Karpas-422 (cell line): ENCODE measurements at regions not wholly inside any gene's neighbourhood (a gene's known extent, or its start where the extent isn't known, plus 50 kb on each side); places are given as distances from the start of the nearest gene placed in this dataset.

Experiments
- DNase-seq: peaks from one replicate; pipeline ENCODE4 v3.0.0-alpha.2; 2015
- H2AFZ ChIP-seq: fragments of 200-600 bp; sonication (generic); 2 replicates; pipeline ENCODE4 v1.6.1; 2014; ENCODE audit warnings: antibody characterized with exemption, low read length, mixed read lengths
- H3K27ac ChIP-seq: fragments of 200-600 bp; sonication (generic); 2 replicates; pipeline ENCODE4 v1.5.1; 2014; ENCODE audit warnings: mild to moderate bottlenecking, low read length, moderate library complexity
- H3K27me3 ChIP-seq: fragments of 200-600 bp; sonication (generic); 2 replicates; pipeline ENCODE4 v1.6.1; 2014; ENCODE audit warnings: low read length, mixed read lengths
- H3K36me3 ChIP-seq: fragments of 200-600 bp; sonication (generic); 2 replicates; pipeline ENCODE4 v1.6.1; 2014; ENCODE audit warnings: low read length, mixed read lengths; ENCODE audit not compliant: insufficient read depth
- H3K4me1 ChIP-seq: fragments of 200-600 bp; sonication (generic); 2 replicates; pipeline ENCODE4 v1.6.1; 2014; ENCODE audit warnings: mild to moderate bottlenecking, low read length, mixed read lengths
- H3K4me2 ChIP-seq: fragments of 200-600 bp; sonication (generic); 2 replicates; pipeline ENCODE4 v1.6.1; 2014; ENCODE audit warnings: low read length, low read depth, mild to moderate bottlenecking; ENCODE audit not compliant: poor library complexity, severe bottlenecking
- H3K4me3 ChIP-seq: fragments of 200-600 bp; sonication (generic); 2 replicates; pipeline ENCODE4 v1.5.1; 2014; ENCODE audit warnings: mild to moderate bottlenecking, antibody characterized with exemption, low read length, mixed read lengths
- H3K79me2 ChIP-seq: fragments of 200-600 bp; sonication (generic); 2 replicates; pipeline ENCODE4 v1.6.1; 2014; ENCODE audit warnings: mild to moderate bottlenecking, low read length, mixed read lengths
- H3K9ac ChIP-seq: fragments of 200-600 bp; sonication (generic); 2 replicates; pipeline ENCODE4 v1.6.0; 2014; ENCODE audit warnings: low read length
- H3K9me2 ChIP-seq: fragments of 200-600 bp; sonication (generic), shearing (Covaris generic); replicated peaks from 2 replicates; pipeline ENCODE4 v1.6.0; 2014; ENCODE audit warnings: mild to moderate bottlenecking, low read length, moderate library complexity; ENCODE audit not compliant: insufficient read depth
- H3K9me3 ChIP-seq: fragments of 300-700, 200-600 bp; sonication (generic); 2 replicates; pipeline ENCODE4 v1.6.1; 2014; ENCODE audit warnings: low read length, mixed read lengths
- H4K20me1 ChIP-seq: fragments of 200-600 bp; sonication (generic); 2 replicates; pipeline ENCODE4 v1.6.1; 2014; ENCODE audit warnings: mild to moderate bottlenecking, antibody characterized with exemption, low read length, low read depth; ENCODE audit not compliant: insufficient read depth

- H3K9ac ChIP-seq, result no peak overlapping the region
- no peaks in the 10 kb centered on the region for H4K20me1 ChIP-seq
- no peaks in the 10 kb centered on the region for H3K9me3 ChIP-seq
- no peak overlapping the region for H3K27ac ChIP-seq
- H2AFZ ChIP-seq, result no peak overlapping the region
- no peak overlapping the region for H3K4me3 ChIP-seq
- no peaks in the 10 kb centered on the region for H3K79me2 ChIP-seq
- no peaks in the 10 kb centered on the region for H3K4me1 ChIP-seq
- no peaks in the 10 kb centered on the region for H3K9me2 ChIP-seq
- H3K36me3 ChIP-seq, result no peaks in the 10 kb centered on the region
- H3K27me3 ChIP-seq, result no peaks in the 10 kb centered on the region
- H3K4me2 ChIP-seq, result no peak overlapping the region
- DNase-seq, result no peak
Measured at GRCh38 chr6:121657972-121658371, 222.5 kb downstream of the GJA1 start.

GRCh38 chr6:121660277-121660676, 224.8 kb downstream of the GJA1 start:
- no peaks in the 10 kb centered on the region for H3K4me1 ChIP-seq
- H3K9ac ChIP-seq, result no peak overlapping the region
- no peak overlapping the region for H2AFZ ChIP-seq
- no peaks in the 10 kb centered on the region for H4K20me1 ChIP-seq
- no peak overlapping the region for H3K4me3 ChIP-seq
- H3K27ac ChIP-seq, result no peak overlapping the region
- H3K27me3 ChIP-seq, result no peaks in the 10 kb centered on the region
- no peak for DNase-seq
- no peaks in the 10 kb centered on the region for H3K79me2 ChIP-seq
- no peaks in the 10 kb centered on the region for H3K9me3 ChIP-seq
- no peaks in the 10 kb centered on the region for H3K9me2 ChIP-seq
- no peak overlapping the region for H3K4me2 ChIP-seq
- no peaks in the 10 kb centered on the region for H3K36me3 ChIP-seq

- Histone ChIP-seq H3K27ac (no peak overlapping the region), H3K9me3 (no peaks in the 10 kb centered on the region), H3K9me2 (no peaks in the 10 kb centered on the region), H3K4me3 (no peak overlapping the region), H3K4me1 (no peaks in the 10 kb centered on the region), H3K36me3 (no peaks in the 10 kb centered on the region), H2AFZ (no peak overlapping the region), H3K9ac (no peak overlapping the region), H3K79me2 (no peaks in the 10 kb centered on the region), H3K27me3 (no peaks in the 10 kb centered on the region), H3K4me2 (no peak overlapping the region), H4K20me1 (no peaks in the 10 kb centered on the region)
- no peak for DNase-seq
Measured at GRCh38 chr6:121663292-121663810, 227.9 kb downstream of the GJA1 start.

GRCh38 chr6:121664158-121664557, 228.7 kb downstream of the GJA1 start:
- no peak for DNase-seq
- no peak overlapping the region for H2AFZ ChIP-seq
- no peaks in the 10 kb centered on the region for H3K36me3 ChIP-seq
- no peak overlapping the region for H3K4me2 ChIP-seq
- no peaks in the 10 kb centered on the region for H4K20me1 ChIP-seq
- no peaks in the 10 kb centered on the region for H3K9me2 ChIP-seq
- H3K9ac ChIP-seq, result no peak overlapping the region
- no peaks in the 10 kb centered on the region for H3K27me3 ChIP-seq
- no peaks in the 10 kb centered on the region for H3K4me1 ChIP-seq
- no peaks in the 10 kb centered on the region for H3K9me3 ChIP-seq
- H3K27ac ChIP-seq, result no peak overlapping the region
- no peaks in the 10 kb centered on the region for H3K79me2 ChIP-seq
- no peak overlapping the region for H3K4me3 ChIP-seq

- Histone ChIP-seq H3K4me3 (no peak overlapping the region), H3K9ac (no peak overlapping the region), H3K27ac (no peak overlapping the region), H3K9me2 (no peaks in the 10 kb centered on the region), H3K9me3 (no peaks in the 10 kb centered on the region), H4K20me1 (no peaks in the 10 kb centered on the region), H3K36me3 (no peaks in the 10 kb centered on the region), H3K79me2 (no peaks in the 10 kb centered on the region), H3K4me2 (no peak overlapping the region), H3K27me3 (no peaks in the 10 kb centered on the region), H3K4me1 (no peaks in the 10 kb centered on the region), H2AFZ (no peak overlapping the region)
- DNase-seq, result no peak
Measured at GRCh38 chr6:121666814-121667213, 231.4 kb downstream of the GJA1 start.

GRCh38 chr6:121668259-121668658, 232.8 kb downstream of the GJA1 start:
- H2AFZ ChIP-seq, result no peak overlapping the region
- H3K27me3 ChIP-seq, result no peaks in the 10 kb centered on the region
- no peaks in the 10 kb centered on the region for H3K36me3 ChIP-seq
- no peak for DNase-seq
- no peaks in the 10 kb centered on the region for H3K9me2 ChIP-seq
- no peaks in the 10 kb centered on the region for H3K79me2 ChIP-seq
- no peaks in the 10 kb centered on the region for H3K9me3 ChIP-seq
- H3K9ac ChIP-seq, result no peak overlapping the region
- no peaks in the 10 kb centered on the region for H4K20me1 ChIP-seq
- H3K4me2 ChIP-seq, result no peak overlapping the region
- H3K27ac ChIP-seq, result no peak overlapping the region
- H3K4me3 ChIP-seq, result no peak overlapping the region
- H3K4me1 ChIP-seq, result no peaks in the 10 kb centered on the region

- Histone ChIP-seq H3K9me2 (no peaks in the 10 kb centered on the region), H2AFZ (no peak overlapping the region), H4K20me1 (no peaks in the 10 kb centered on the region), H3K27me3 (no peaks in the 10 kb centered on the region), H3K36me3 (no peaks in the 10 kb centered on the region), H3K79me2 (no peaks in the 10 kb centered on the region), H3K4me1 (no peaks in the 10 kb centered on the region), H3K9me3 (no peaks in the 10 kb centered on the region), H3K4me2 (no peak overlapping the region), H3K9ac (no peak overlapping the region), H3K4me3 (no peak overlapping the region), H3K27ac (no peak overlapping the region)
- no peak for DNase-seq
Measured at GRCh38 chr6:121670511-121670910, 235.1 kb downstream of the GJA1 start.

GRCh38 chr6:121677571-121677970, 242.1 kb downstream of the GJA1 start:
- no peak for DNase-seq
- no peak overlapping the region for H3K4me3 ChIP-seq
- no peaks in the 10 kb centered on the region for H3K27me3 ChIP-seq
- no peaks in the 10 kb centered on the region for H3K9me3 ChIP-seq
- H3K4me1 ChIP-seq, result no peaks in the 10 kb centered on the region
- H3K27ac ChIP-seq, result no peak overlapping the region
- no peaks in the 10 kb centered on the region for H3K9me2 ChIP-seq
- no peak overlapping the region for H3K4me2 ChIP-seq
- no peaks in the 10 kb centered on the region for H4K20me1 ChIP-seq
- H3K36me3 ChIP-seq, result no peaks in the 10 kb centered on the region
- H3K79me2 ChIP-seq, result no peaks in the 10 kb centered on the region
- H2AFZ ChIP-seq, result no peak overlapping the region
- H3K9ac ChIP-seq, result no peak overlapping the region

GRCh38 chr6:121678245-121678644, 242.8 kb downstream of the GJA1 start:
- Histone ChIP-seq H3K4me1 (no peaks in the 10 kb centered on the region), H3K4me2 (no peak overlapping the region), H3K27me3 (no peaks in the 10 kb centered on the region), H3K9me2 (no peaks in the 10 kb centered on the region), H3K9me3 (no peaks in the 10 kb centered on the region), H3K36me3 (no peaks in the 10 kb centered on the region), H3K27ac (no peak overlapping the region), H2AFZ (no peak overlapping the region), H3K9ac (no peak overlapping the region), H3K4me3 (no peak overlapping the region), H3K79me2 (no peaks in the 10 kb centered on the region), H4K20me1 (no peaks in the 10 kb centered on the region)
- DNase-seq, result no peak
